Ascending aorta (tissue), 2 donors: ENCODE measurements at regions not wholly inside any gene's neighbourhood (a gene's known extent, or its start where the extent isn't known, plus 50 kb on each side); places are given as distances from the start of the nearest gene placed in this dataset.

Source experiments
- DNase-seq, 2 donors: peaks; one replicate each; pipeline ENCODE4 v3.0.0-alpha.2; 2019; ENCODE audit warnings: low spot score in 2 of 2
- H3K27ac ChIP-seq, 2 donors: fragments of 200-600 bp; sonication (generic); one replicate each; pipeline ENCODE4 v1.5.1; 2016 to 2017; ENCODE audit warnings: mild to moderate bottlenecking in 1 of 2
- H3K27me3 ChIP-seq: fragments of 200-600 bp; sonication (generic); one replicate; pipeline ENCODE4 v1.5.1; 2017
- H3K36me3 ChIP-seq, 2 donors: fragments of 200-600 bp; sonication (generic); one replicate each; pipeline ENCODE4 v1.5.1; 2016
- H3K4me1 ChIP-seq, 2 donors: fragments of 200-600 bp; sonication (generic); one replicate each; pipeline ENCODE4 v1.5.1; 2016 to 2017; ENCODE audit warnings: mild to moderate bottlenecking in 1 of 2
- H3K4me3 ChIP-seq, 2 donors: fragments of 200-600 bp; sonication (generic); one replicate each; pipeline ENCODE4 v1.5.1; 2016 to 2017; ENCODE audit warnings: mild to moderate bottlenecking in 1 of 2
- H3K9me3 ChIP-seq, 2 donors: fragments of 200-600 bp; sonication (generic); one replicate each; pipeline ENCODE4 v1.5.1; 2016
- CTCF ChIP-seq, 3 experiments: fragments of 200-600 bp in 2 of 3; fragments of 450-650 bp in 1 of 3; sonication (generic) in 2 of 3; IDR thresholded peaks; one replicate each; pipeline ENCODE4 v1.5.1; 2016 to 2019; ENCODE audit warnings: antibody characterized with exemption in 3 of 3, mild to moderate bottlenecking in 1 of 3, moderate library complexity in 1 of 3
- intact Hi-C: fragments of 100-400 bp; cut with DNase I; formaldehyde crosslinking; loops from one replicate; pipeline ENCODE4 v1.15.1; 2023

- no peaks in the 10 kb centered on the region for H3K27me3 ChIP-seq
- no peak overlapping the region for H3K27ac ChIP-seq
- H3K4me3 ChIP-seq = no peak overlapping the region
- DNase-seq = no peak
- no peak for TF ChIP-seq CTCF (IDR thresholded peaks at IDR 0.05)
- no peaks in the 10 kb centered on the region for H3K4me1 ChIP-seq
- H3K36me3 ChIP-seq = no peaks in the 10 kb centered on the region
- no peaks in the 10 kb centered on the region for H3K9me3 ChIP-seq
- intact Hi-C loops = no loop called here
Measured at GRCh38 chr7:145692237-145692950, 424.2 kb upstream of the CNTNAP2 start.

GRCh38 chr7:145691377-145691914, 425.2 kb upstream of the CNTNAP2 start:
- H3K36me3 ChIP-seq = no peaks in the 10 kb centered on the region
- DNase-seq = no peak
- no peak overlapping the region for H3K27ac ChIP-seq
- intact Hi-C loops = no loop called here
- no peaks in the 10 kb centered on the region for H3K9me3 ChIP-seq
- no peaks in the 10 kb centered on the region for H3K27me3 ChIP-seq
- H3K4me3 ChIP-seq = no peak overlapping the region
- H3K4me1 ChIP-seq = no peaks in the 10 kb centered on the region
- no peak for TF ChIP-seq CTCF (IDR thresholded peaks at IDR 0.05)

DNA sequence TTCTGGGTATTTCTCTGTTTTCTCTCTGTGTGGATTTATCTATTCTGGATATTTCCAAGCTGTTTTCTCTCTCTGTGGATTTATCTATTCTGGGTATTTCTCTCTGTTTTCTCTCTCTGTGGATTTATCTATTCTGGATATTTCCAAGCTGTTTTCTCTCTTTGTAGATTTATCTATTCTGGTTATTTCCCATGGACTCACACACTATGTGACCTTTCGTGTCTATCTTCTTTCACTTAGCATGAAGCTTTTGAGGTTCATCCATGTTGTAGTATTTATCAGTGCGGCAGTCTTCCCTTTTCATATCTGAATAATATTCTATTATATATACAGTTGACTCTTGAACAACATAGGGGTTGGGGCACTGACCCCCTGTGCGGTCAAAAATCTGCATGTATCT, 435.0 kb upstream of the CNTNAP2 start:
- DNase-seq = no peak
- no peaks in the 10 kb centered on the region for H3K4me1 ChIP-seq
- no peak for TF ChIP-seq CTCF (IDR thresholded peaks at IDR 0.05)
- H3K27me3 ChIP-seq = no peaks in the 10 kb centered on the region
- no peaks in the 10 kb centered on the region for H3K36me3 ChIP-seq
- no peaks in the 10 kb centered on the region for H3K9me3 ChIP-seq
- no peak overlapping the region for H3K4me3 ChIP-seq
- H3K27ac ChIP-seq = no peak overlapping the region
- intact Hi-C loops = no loop called here

DNA sequence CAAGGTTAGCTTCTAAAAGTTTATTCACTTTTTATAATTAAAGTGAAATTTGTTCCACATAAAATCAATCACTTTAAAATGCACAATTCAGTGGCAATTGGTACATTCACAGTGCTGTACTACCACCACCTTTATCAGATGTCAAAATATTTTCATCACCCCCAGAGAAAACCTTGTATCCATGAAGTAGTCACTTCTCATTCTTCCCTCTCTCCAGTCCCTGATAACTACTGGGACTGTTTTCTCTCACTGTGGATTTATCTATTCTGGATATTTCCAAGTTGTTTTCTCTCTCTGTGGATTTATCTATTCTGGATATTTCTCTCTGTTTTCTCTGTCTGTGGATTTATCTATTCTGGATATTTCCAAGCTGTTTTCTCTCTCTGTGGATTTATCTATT, 435.4 kb upstream of the CNTNAP2 start:
- intact Hi-C loops = no loop called here
- no peak for DNase-seq
- Histone ChIP-seq H3K27me3 (no peaks in the 10 kb centered on the region), H3K36me3 (no peaks in the 10 kb centered on the region), H3K4me1 (no peaks in the 10 kb centered on the region), H3K27ac (no peak overlapping the region), H3K9me3 (no peaks in the 10 kb centered on the region), H3K4me3 (no peak overlapping the region)
- no peak for TF ChIP-seq CTCF (IDR thresholded peaks at IDR 0.05)

GRCh38 chr7:145665499-145666258, 450.9 kb upstream of the CNTNAP2 start:
- no peak for DNase-seq
- no peaks in the 10 kb centered on the region for H3K27me3 ChIP-seq
- no peaks in the 10 kb centered on the region for H3K4me1 ChIP-seq
- no peak overlapping the region for H3K4me3 ChIP-seq
- TF ChIP-seq CTCF (IDR thresholded peaks at IDR 0.05) = no peak
- no peaks in the 10 kb centered on the region for H3K9me3 ChIP-seq
- intact Hi-C loops = no loop called here
- no peak overlapping the region for H3K27ac ChIP-seq
- H3K36me3 ChIP-seq = no peaks in the 10 kb centered on the region
